Transverse colon (tissue), 4 donors: ENCODE measurements at regions not wholly inside any gene's neighbourhood (a gene's known extent, or its start where the extent isn't known, plus 50 kb on each side); places are given as distances from the start of the nearest gene placed in this dataset.

Experiments used
- CTCF ChIP-seq, 5 experiments: fragments of 200-600 bp in 3 of 5; fragments of 450-650 bp in 2 of 5; sonication (generic) in 3 of 5; IDR thresholded peaks; 1 replicate in 2 of 5; 2 replicates in 3 of 5; pipeline ENCODE4 v1.5.1; 2016 to 2017; ENCODE audit warnings: antibody characterized with exemption in 5 of 5, inconsistent platforms in 3 of 5, mild to moderate bottlenecking in 2 of 5, moderate library complexity in 1 of 5
- POLR2A ChIP-seq: fragments of 450-650 bp; IDR thresholded peaks from one replicate; pipeline ENCODE4 v1.6.1; 2016; ENCODE audit warnings: antibody characterized with exemption, mild to moderate bottlenecking, moderate library complexity
- POLR2AphosphoS5 ChIP-seq, 3 donors: sonication (generic); formaldehyde crosslinking; IDR thresholded peaks; one replicate each; pipeline ENCODE4 v1.6.1; 2016; ENCODE audit warnings: antibody characterized with exemption in 3 of 3

GRCh38 chr13:72151241-72151640 lies 284.2 kb upstream of the DACH1 start:
- TF ChIP-seq CTCF (IDR thresholded peaks at IDR 0.05): no peak
- no peak for TF ChIP-seq POLR2A
- TF ChIP-seq POLR2AphosphoS5 (IDR thresholded peaks at IDR 0.05): no peak
